Brain microvascular endothelial cell (primary cell): ENCODE measurements at regions not wholly inside any gene's neighbourhood (a gene's known extent, or its start where the extent isn't known, plus 50 kb on each side); places are given as distances from the start of the nearest gene placed in this dataset.

ENCODE experiments used
- DNase-seq: peaks from one replicate; pipeline ENCODE4 v3.0.0-alpha.2; 2020
- H3K27ac ChIP-seq: fragments of 250-450 bp; sonication (Bioruptor Pico); 2 replicates; pipeline ENCODE4 v1.5.1; 2020; ENCODE audit warnings: mild to moderate bottlenecking, moderate library complexity
- H3K27me3 ChIP-seq: fragments of 250-450 bp; sonication (Bioruptor Pico); replicated peaks from 2 replicates; pipeline ENCODE4 v1.5.1; 2020; ENCODE audit warnings: mild to moderate bottlenecking
- H3K36me3 ChIP-seq: fragments of 250-450 bp; sonication (Bioruptor Pico); replicated peaks from 2 replicates; pipeline ENCODE4 v1.5.1; 2020; ENCODE audit warnings: mild to moderate bottlenecking
- H3K4me3 ChIP-seq: 2 replicates; pipeline ENCODE4 v1.5.1; 2011; ENCODE audit warnings: low read depth, mild to moderate bottlenecking, control low read depth, low read length, moderate library complexity
- CTCF ChIP-seq: IDR thresholded peaks from 2 replicates; pipeline ENCODE4 v1.5.1; 2011; ENCODE audit warnings: low read depth, mild to moderate bottlenecking, moderate library complexity, low read length, control low read depth, inconsistent platforms; ENCODE audit errors: missing control alignments
- in situ Hi-C: cut with HindIII; loops from 2 replicates; pipeline ENCODE4 v1.10.0; 2017; ENCODE audit warnings: low sequenced_read_pairs, low pct_ligation_motif_present

GRCh38 chr3:170741756-170742529, 128.1 kb downstream of the RPL22L1 start:
- TF ChIP-seq CTCF: no peak
- in situ Hi-C loops: no loop called here
- H3K4me3 ChIP-seq: no peak overlapping the region
- DNase-seq: no peak
- no peak overlapping the region for H3K27ac ChIP-seq
- no peaks in the 10 kb centered on the region for H3K27me3 ChIP-seq
- H3K36me3 ChIP-seq: no peaks in the 10 kb centered on the region

- no peak overlapping the region for H3K27ac ChIP-seq
These were observed 129.0 kb downstream of the RPL22L1 start for GRCh38 chr3:170740726-170741591.

GRCh38 chr3:170740285-170740684, 129.7 kb downstream of the RPL22L1 start:
- Histone ChIP-seq H3K4me3 (no peak overlapping the region), H3K27me3 (no peaks in the 10 kb centered on the region), H3K36me3 (no peaks in the 10 kb centered on the region), H3K27ac (no peak overlapping the region)
- DNase-seq: no peak
- TF ChIP-seq CTCF: no peak
- in situ Hi-C loops: no loop called here

More at GRCh38 chr3:170740726-170741591, 129.0 kb downstream of the RPL22L1 start:
- no peak overlapping the region for H3K4me3 ChIP-seq
- no peaks in the 10 kb centered on the region for H3K36me3 ChIP-seq
- no peak for TF ChIP-seq CTCF
- H3K27me3 ChIP-seq: no peaks in the 10 kb centered on the region
- peak; percentile 42 for DNase-seq
- in situ Hi-C loops: no loop called here

GRCh38 chr3:170739410-170739809, 130.6 kb downstream of the RPL22L1 start:
- H3K4me3 ChIP-seq: no peak overlapping the region

GRCh38 chr3:170738766-170739165, 131.2 kb downstream of the RPL22L1 start:
- in situ Hi-C loops: no loop called here
- Histone ChIP-seq H3K36me3 (no peaks in the 10 kb centered on the region), H3K27ac (no peak overlapping the region), H3K4me3 (no peak overlapping the region), H3K27me3 (no peaks in the 10 kb centered on the region)
- TF ChIP-seq CTCF: no peak
- no peak for DNase-seq

More at GRCh38 chr3:170739410-170739809, 130.6 kb downstream of the RPL22L1 start:
- Histone ChIP-seq H3K27ac (no peak overlapping the region), H3K27me3 (no peaks in the 10 kb centered on the region), H3K36me3 (no peaks in the 10 kb centered on the region)
- no peak for TF ChIP-seq CTCF
- DNase-seq: no peak
- in situ Hi-C loops: no loop called here
